ENCODE measurements at regions not wholly inside any gene's neighbourhood (a gene's known extent, or its start where the extent isn't known, plus 50 kb on each side); places are given as distances from the start of the nearest gene placed in this dataset.

GRCh38 chr6:95949985-95950384 lies 65.8 kb upstream of the FUT9 start (continued):
- TF ChIP-seq RERE (CRISPR knock-in tag; IDR thresholded peaks at IDR 0.05; ENCODE audit: borderline replicate concordance) (no peak), ZBTB1 (CRISPR knock-in tag; IDR thresholded peaks at IDR 0.05; ENCODE audit: borderline replicate concordance, low read depth) (no peak), SMAD3 (CRISPR knock-in tag; conservative IDR thresholded peaks at IDR 0.05) (no peak), SIRT6 (IDR thresholded peaks at IDR 0.05; ENCODE audit: low read depth, low read length) (no peak), HMG20B (CRISPR knock-in tag; IDR thresholded peaks at IDR 0.05) (no peak), SMARCA4 (IDR thresholded peaks at IDR 0.05) (no peak), MBD1 (CRISPR knock-in tag; IDR thresholded peaks at IDR 0.05) (no peak), E2F4 (CRISPR knock-in tag; IDR thresholded peaks at IDR 0.05; ENCODE audit: low read depth) (no peak), DLX4 (CRISPR knock-in tag; IDR thresholded peaks at IDR 0.05) (no peak), FUS (optimal IDR thresholded peaks at IDR 0.05; ENCODE audit: low read depth, low read length) (no peak)
